Mesendoderm (in vitro differentiated cells): ENCODE measurements at regions not wholly inside any gene's neighbourhood (a gene's known extent, or its start where the extent isn't known, plus 50 kb on each side); places are given as distances from the start of the nearest gene placed in this dataset.

Experiments used
- DNase-seq: peaks from one replicate; pipeline ENCODE4 v3.0.0; 2013
- H2AK5ac ChIP-seq: 2 replicates; pipeline ENCODE4 v1.6.1; 2013; ENCODE audit warnings: low read length, inconsistent platforms
- H2BK120ac ChIP-seq: 2 replicates; pipeline ENCODE4 v1.6.1; 2013; ENCODE audit warnings: low read depth, mild to moderate bottlenecking, low read length, moderate library complexity, mixed read lengths
- H2BK15ac ChIP-seq: replicated peaks from 2 replicates; pipeline ENCODE4 v1.6.1; 2013; ENCODE audit warnings: low read depth, mild to moderate bottlenecking, moderate library complexity
- H2BK5ac ChIP-seq: 2 replicates; pipeline ENCODE4 v1.6.1; 2013; ENCODE audit warnings: low read length, inconsistent platforms
- H3K18ac ChIP-seq: 2 replicates; pipeline ENCODE4 v1.6.1; 2013; ENCODE audit warnings: mild to moderate bottlenecking, low read length, mixed read lengths
- H3K23ac ChIP-seq: one replicate; pipeline ENCODE4 v1.6.1; 2013; ENCODE audit warnings: low read length
- H3K27ac ChIP-seq: 2 replicates; pipeline ENCODE4 v1.5.1; 2013; ENCODE audit warnings: low read depth, mild to moderate bottlenecking, inconsistent platforms, low read length, moderate library complexity
- H3K27me3 ChIP-seq: 2 replicates; pipeline ENCODE4 v1.6.1; 2013; ENCODE audit warnings: low read length, control low read depth, mild to moderate bottlenecking, inconsistent platforms; ENCODE audit not compliant: insufficient read depth, poor library complexity
- H3K36me3 ChIP-seq: 2 replicates; pipeline ENCODE4 v1.6.1; 2013; ENCODE audit warnings: low read length, inconsistent platforms; ENCODE audit not compliant: control insufficient read depth, insufficient read depth
- H3K4ac ChIP-seq: one replicate; pipeline ENCODE4 v1.6.1; 2013; ENCODE audit warnings: low read depth, mild to moderate bottlenecking, low read length, moderate library complexity
- H3K4me1 ChIP-seq: 2 replicates; pipeline ENCODE4 v1.6.1; 2013; ENCODE audit warnings: low read depth, low read length, inconsistent platforms; ENCODE audit not compliant: control insufficient read depth
- H3K4me2 ChIP-seq: 2 replicates; pipeline ENCODE4 v1.6.1; 2013; ENCODE audit warnings: low read length
- H3K4me3 ChIP-seq: 2 replicates; pipeline ENCODE4 v1.5.1; 2013; ENCODE audit warnings: mild to moderate bottlenecking, low read length
- H3K56ac ChIP-seq: one replicate; pipeline ENCODE4 v1.6.1; 2013; ENCODE audit warnings: low read length
- H3K79me1 ChIP-seq: 2 replicates; pipeline ENCODE4 v1.6.1; 2013; ENCODE audit warnings: low read length, inconsistent platforms
- H3K79me2 ChIP-seq: 2 replicates; pipeline ENCODE4 v1.6.1; 2013; ENCODE audit warnings: mild to moderate bottlenecking, low read length; ENCODE audit not compliant: control insufficient read depth, insufficient read depth
- H3K9ac ChIP-seq: 2 replicates; pipeline ENCODE4 v1.6.1; 2013; ENCODE audit warnings: low read length, inconsistent platforms
- H4K5ac ChIP-seq: one replicate; pipeline ENCODE4 v1.6.1; 2013; ENCODE audit warnings: low read length
- H4K8ac ChIP-seq: one replicate; pipeline ENCODE4 v1.6.1; 2013; ENCODE audit warnings: low read depth, mild to moderate bottlenecking, control low read depth, low read length, moderate library complexity
- WGBS: extraction: QIAGEN DNeasy Blood & Tissue Kit; methylation state at CpG from one replicate; pipeline ENCODE4 v1.1.7; 2013; ENCODE audit warnings: low lambda C conversion rate, missing lambda C conversion rate; ENCODE audit not compliant: insufficient coverage; ENCODE audit errors: extremely low coverage; 5-methylcytosine and 5-hydroxymethylcytosine counted together

GRCh38 chr17:72405662-72406230, 284.9 kb downstream of the SOX9 start:
- H3K9ac ChIP-seq = no peak overlapping the region
- H3K4me3 ChIP-seq = no peak overlapping the region
- no peak overlapping the region for H4K8ac ChIP-seq
- peak; percentile 91 for DNase-seq
- H3K79me1 ChIP-seq = no peaks in the 10 kb centered on the region
- no peak overlapping the region for H2AK5ac ChIP-seq
- H3K4ac ChIP-seq = no peak overlapping the region
- H3K56ac ChIP-seq = no peak overlapping the region
- no peak overlapping the region for H2BK5ac ChIP-seq
- H2BK120ac ChIP-seq = no peak overlapping the region
- peaks cover 2% of the 10 kb centered on the region for H3K4me1 ChIP-seq
- H4K5ac ChIP-seq = no peak overlapping the region
- H2BK15ac ChIP-seq = no peak overlapping the region
- H3K36me3 ChIP-seq = no peaks in the 10 kb centered on the region
- H3K27me3 ChIP-seq = no peaks in the 10 kb centered on the region
- H3K23ac ChIP-seq = no peak overlapping the region
- H3K79me2 ChIP-seq = no peaks in the 10 kb centered on the region
- H3K27ac ChIP-seq = no peak overlapping the region
- WGBS = no CpG with 5 or more reads among the region's 6 CpGs
- H3K4me2 ChIP-seq = no peak overlapping the region
- no peak overlapping the region for H3K18ac ChIP-seq

- H3K4me3 ChIP-seq = no peak overlapping the region
- no peak overlapping the region for H4K8ac ChIP-seq
- H3K4ac ChIP-seq = no peak overlapping the region
- H3K79me2 ChIP-seq = no peaks in the 10 kb centered on the region
- H3K56ac ChIP-seq = no peak overlapping the region
- no peak overlapping the region for H3K4me2 ChIP-seq
- H2BK120ac ChIP-seq = no peak overlapping the region
- no peak overlapping the region for H4K5ac ChIP-seq
- no peaks in the 10 kb centered on the region for H3K27me3 ChIP-seq
- no CpG with 5 or more reads among the region's 1 CpG for WGBS
- no peak overlapping the region for H3K27ac ChIP-seq
- H3K4me1 ChIP-seq = peaks cover 2% of the 10 kb centered on the region
- H2BK15ac ChIP-seq = no peak overlapping the region
- no peak overlapping the region for H2BK5ac ChIP-seq
- no peaks in the 10 kb centered on the region for H3K36me3 ChIP-seq
- H3K79me1 ChIP-seq = no peaks in the 10 kb centered on the region
- H3K9ac ChIP-seq = no peak overlapping the region
- H3K18ac ChIP-seq = no peak overlapping the region
- no peak overlapping the region for H2AK5ac ChIP-seq
- no peak overlapping the region for H3K23ac ChIP-seq
- DNase-seq = peak; percentile 57
Measured at GRCh38 chr17:72406498-72406897, 285.7 kb downstream of the SOX9 start.

GRCh38 chr17:72407336-72407909, 286.6 kb downstream of the SOX9 start:
- H3K4me1 ChIP-seq = peaks cover 2% of the 10 kb centered on the region
- peak; percentile 80 for DNase-seq

GRCh38 chr17:72407931-72408330, 287.1 kb downstream of the SOX9 start:
- peaks cover 2% of the 10 kb centered on the region for H3K4me1 ChIP-seq
- no peaks in the 10 kb centered on the region for H3K79me1 ChIP-seq
- H3K56ac ChIP-seq = no peak overlapping the region
- H3K79me2 ChIP-seq = no peaks in the 10 kb centered on the region
- H3K4me3 ChIP-seq = no peak overlapping the region
- no peaks in the 10 kb centered on the region for H3K36me3 ChIP-seq
- H3K18ac ChIP-seq = no peak overlapping the region
- no peaks in the 10 kb centered on the region for H3K27me3 ChIP-seq
- H2BK15ac ChIP-seq = no peak overlapping the region
- no peak overlapping the region for H3K23ac ChIP-seq
- H4K8ac ChIP-seq = no peak overlapping the region
- no peak overlapping the region for H2AK5ac ChIP-seq
- H3K4ac ChIP-seq = no peak overlapping the region
- H2BK5ac ChIP-seq = no peak overlapping the region
- WGBS = no CpG with 5 or more reads among the region's 4 CpGs
- DNase-seq = no peak
- no peak overlapping the region for H3K27ac ChIP-seq
- H4K5ac ChIP-seq = no peak overlapping the region
- H3K4me2 ChIP-seq = no peak overlapping the region
- no peak overlapping the region for H3K9ac ChIP-seq
- no peak overlapping the region for H2BK120ac ChIP-seq

More at GRCh38 chr17:72407336-72407909, 286.6 kb downstream of the SOX9 start:
- H3K4me3 ChIP-seq = no peak overlapping the region
- H3K9ac ChIP-seq = no peak overlapping the region
- no peak overlapping the region for H4K5ac ChIP-seq
- H3K56ac ChIP-seq = no peak overlapping the region
- H3K27me3 ChIP-seq = no peaks in the 10 kb centered on the region
- no peak overlapping the region for H2AK5ac ChIP-seq
- no peak overlapping the region for H2BK5ac ChIP-seq
- H3K27ac ChIP-seq = no peak overlapping the region
- H3K4ac ChIP-seq = no peak overlapping the region
- no peaks in the 10 kb centered on the region for H3K79me2 ChIP-seq
- H3K4me2 ChIP-seq = no peak overlapping the region
- no peak overlapping the region for H3K18ac ChIP-seq
- no peak overlapping the region for H3K23ac ChIP-seq
- no peak overlapping the region for H4K8ac ChIP-seq
- no peak overlapping the region for H2BK120ac ChIP-seq
- H3K79me1 ChIP-seq = no peaks in the 10 kb centered on the region
- H3K36me3 ChIP-seq = no peaks in the 10 kb centered on the region
- no peak overlapping the region for H2BK15ac ChIP-seq
- no CpG with 5 or more reads among the region's 5 CpGs for WGBS

GRCh38 chr17:72408641-72409040, 287.8 kb downstream of the SOX9 start:
- no CpG with 5 or more reads among the region's 5 CpGs for WGBS
- Histone ChIP-seq H4K5ac (no peak overlapping the region), H2BK5ac (no peak overlapping the region), H3K9ac (no peak overlapping the region), H3K4me2 (no peak overlapping the region), H3K79me2 (no peaks in the 10 kb centered on the region), H3K36me3 (no peaks in the 10 kb centered on the region), H4K8ac (no peak overlapping the region), H3K27ac (no peak overlapping the region), H2BK15ac (no peak overlapping the region), H3K79me1 (no peaks in the 10 kb centered on the region), H3K4me3 (no peak overlapping the region), H3K56ac (no peak overlapping the region), H3K4me1 (peaks cover 2% of the 10 kb centered on the region), H3K18ac (no peak overlapping the region), H3K4ac (no peak overlapping the region), H2AK5ac (no peak overlapping the region), H2BK120ac (no peak overlapping the region), H3K27me3 (no peaks in the 10 kb centered on the region), H3K23ac (no peak overlapping the region)
- DNase-seq = no peak
